ENCODE measurements at regions not wholly inside any gene's neighbourhood (a gene's known extent, or its start where the extent isn't known, plus 50 kb on each side); places are given as distances from the start of the nearest gene placed in this dataset.

GRCh38 chr14:41087056-41087455 is 519.6 kb upstream of the LRFN5 start:
- DNase-seq (ENCODE audit: low read depth), result no peak
- no peak overlapping the region for H3K4me3 ChIP-seq (ENCODE audit: low read depth, low read length)
- TF ChIP-seq CTCF (IDR thresholded peaks at IDR 0.05; ENCODE audit: insufficient read depth, low read depth, low read length, missing control alignments), result no peak

DNA sequence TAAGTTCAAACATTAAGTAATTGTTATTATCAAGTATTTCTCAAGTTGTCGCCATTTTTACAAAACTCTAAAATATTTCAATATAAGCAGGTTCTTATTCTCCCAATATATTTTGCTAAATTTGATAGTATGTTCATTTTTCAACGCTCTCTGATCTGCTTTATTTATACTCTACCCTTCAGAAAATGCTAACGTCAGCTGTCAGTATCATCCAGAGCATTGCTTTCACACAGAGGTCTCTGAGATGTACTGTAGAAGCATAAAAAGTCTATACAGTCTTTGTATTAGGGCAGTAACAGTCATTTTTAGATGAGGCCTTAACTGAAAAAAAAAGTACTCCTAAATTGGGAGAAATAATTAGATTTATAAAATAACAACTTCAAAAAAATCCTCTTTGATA is 533.1 kb upstream of the LRFN5 start:
- no peak for TF ChIP-seq CTCF (IDR thresholded peaks at IDR 0.05; ENCODE audit: insufficient read depth, low read depth, low read length, missing control alignments)
- H3K4me3 ChIP-seq (ENCODE audit: low read depth, low read length), result no peak overlapping the region
- no peak for DNase-seq (ENCODE audit: low read depth)

GRCh38 chr14:41072776-41073175 is 533.9 kb upstream of the LRFN5 start:
- no peak for DNase-seq (ENCODE audit: low read depth)
- no peak overlapping the region for H3K4me3 ChIP-seq (ENCODE audit: low read depth, low read length)
- no peak for TF ChIP-seq CTCF (IDR thresholded peaks at IDR 0.05; ENCODE audit: insufficient read depth, low read depth, low read length, missing control alignments)

- TF ChIP-seq CTCF (IDR thresholded peaks at IDR 0.05; ENCODE audit: insufficient read depth, low read depth, low read length, missing control alignments), result no peak
- no peak for DNase-seq (ENCODE audit: low read depth)
- H3K4me3 ChIP-seq (ENCODE audit: low read depth, low read length), result no peak overlapping the region
These were observed 535.3 kb upstream of the LRFN5 start for GRCh38 chr14:41071351-41071750.

DNA sequence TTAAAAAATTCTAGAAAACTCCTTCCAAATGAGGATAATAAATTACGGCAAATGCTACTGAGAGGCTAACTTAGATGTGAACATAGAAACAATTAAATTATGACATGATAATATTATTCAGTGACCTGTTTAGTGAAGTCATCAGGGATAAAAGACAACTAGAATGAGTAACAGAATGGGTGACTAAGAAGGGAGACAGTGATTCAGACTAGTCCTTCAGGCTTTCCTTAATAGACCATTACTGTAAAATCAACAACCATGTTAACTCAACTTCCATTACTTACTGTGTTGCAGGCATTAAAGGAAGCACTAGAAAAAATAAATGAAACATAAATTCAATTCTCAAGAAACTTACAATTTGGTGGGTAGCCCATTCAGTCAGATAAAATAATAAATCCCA is 543.9 kb upstream of the LRFN5 start:
- no peak overlapping the region for H3K4me3 ChIP-seq (ENCODE audit: low read depth, low read length)
- no peak for TF ChIP-seq CTCF (IDR thresholded peaks at IDR 0.05; ENCODE audit: insufficient read depth, low read depth, low read length, missing control alignments)
- DNase-seq (ENCODE audit: low read depth), result no peak

DNA sequence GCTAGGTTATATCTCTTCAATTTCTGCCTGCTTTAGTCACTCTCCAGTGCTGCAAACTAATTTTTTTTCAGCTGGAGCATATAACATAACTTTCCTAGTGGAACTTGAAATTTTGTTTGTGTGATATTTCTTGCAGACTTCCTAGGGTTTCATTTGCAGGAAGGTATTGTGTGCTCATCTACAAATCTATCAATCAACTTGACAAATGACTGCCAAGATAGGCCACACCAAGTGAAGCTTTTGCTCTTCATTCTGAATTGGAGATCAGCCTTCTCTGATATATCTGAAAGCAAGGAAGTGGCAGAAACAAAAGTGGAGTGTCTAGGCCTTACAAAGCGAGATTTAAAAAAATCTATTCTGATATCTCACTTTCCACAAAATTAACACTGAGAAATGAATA is 551.1 kb upstream of the LRFN5 start:
- no peak overlapping the region for H3K4me3 ChIP-seq (ENCODE audit: low read depth, low read length)
- TF ChIP-seq CTCF (IDR thresholded peaks at IDR 0.05; ENCODE audit: insufficient read depth, low read depth, low read length, missing control alignments), result no peak
- DNase-seq (ENCODE audit: low read depth), result no peak

DNA sequence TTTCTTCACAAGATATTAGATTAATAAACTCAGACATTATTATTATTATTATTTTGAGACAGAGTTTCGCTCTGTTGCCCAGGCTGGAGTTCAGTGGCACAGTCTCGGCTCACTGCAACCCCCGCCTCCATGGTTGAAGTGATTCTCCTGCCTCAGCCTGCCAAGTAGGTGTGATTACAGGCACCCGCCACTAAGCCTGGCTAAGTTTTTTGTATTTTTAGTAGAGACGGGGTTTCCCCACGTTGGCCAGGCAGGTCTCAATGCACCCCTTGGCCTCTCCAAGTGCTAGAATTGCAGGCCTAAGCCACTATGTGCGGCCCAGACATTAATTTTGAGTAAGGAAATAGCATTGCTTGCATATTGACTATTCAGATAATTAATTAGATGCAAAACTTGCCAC is 554.9 kb upstream of the LRFN5 start:
- TF ChIP-seq CTCF (IDR thresholded peaks at IDR 0.05; ENCODE audit: insufficient read depth, low read depth, low read length, missing control alignments), result no peak
- no peak for DNase-seq (ENCODE audit: low read depth)
- H3K4me3 ChIP-seq (ENCODE audit: low read depth, low read length), result no peak overlapping the region

Data from GM12865 (cell line).